ENCODE measurements at regions not wholly inside any gene's neighbourhood (a gene's known extent, or its start where the extent isn't known, plus 50 kb on each side); places are given as distances from the start of the nearest gene placed in this dataset.

GRCh38 chr21:32062591-32063227 is 189.9 kb downstream of the HUNK start:
- Mint-ChIP-seq H3K27ac (ENCODE audit: unreplicated experiment) (no peak overlapping the region), H3K36me3 (ENCODE audit: low read depth, unreplicated experiment) (no peaks in the 10 kb centered on the region), H3K9me3 (ENCODE audit: unreplicated experiment) (peaks cover 7% of the 10 kb centered on the region), H3K4me1 (ENCODE audit: low read depth, unreplicated experiment) (no peaks in the 10 kb centered on the region), H3K27me3 (ENCODE audit: low read depth, unreplicated experiment) (peaks cover 9% of the 10 kb centered on the region), H3K4me3 (ENCODE audit: unreplicated experiment) (no peak overlapping the region)
- no peak for TF ChIP-seq CTCF (IDR thresholded peaks at IDR 0.05; ENCODE audit: insufficient read depth, low read depth, low read length)
- no peak for TF ChIP-seq EZH2 (IDR thresholded peaks at IDR 0.05; ENCODE audit: insufficient read depth, low read length)
- Histone ChIP-seq H3K79me2 (ENCODE audit: insufficient read depth, low read length) (no peaks in the 10 kb centered on the region), H3K4me1 (ENCODE audit: insufficient read depth, low read length) (no peaks in the 10 kb centered on the region), H4K20me1 (ENCODE audit: insufficient read depth, low read length) (no peaks in the 10 kb centered on the region), H3K36me3 (ENCODE audit: insufficient read depth, low read length) (no peaks in the 10 kb centered on the region), H2AFZ (ENCODE audit: low read depth, low read length) (no peak overlapping the region), H3K27me3 (ENCODE audit: insufficient read depth, low read length) (no peaks in the 10 kb centered on the region), H3K4me3 (ENCODE audit: insufficient read depth, low read depth, low read length) (no peak overlapping the region), H3K9ac (ENCODE audit: low read length) (no peak overlapping the region), H3K4me2 (ENCODE audit: low read length) (no peak overlapping the region), H3K9me3 (ENCODE audit: insufficient read depth, low read depth, low read length) (no peaks in the 10 kb centered on the region), H3K27ac (ENCODE audit: low read depth, low read length) (no peak overlapping the region)
- FAIRE-seq (no peak), DNase-seq (ENCODE audit: low read depth) (no peak)

GRCh38 chr21:32061729-32062128 is 188.9 kb downstream of the HUNK start:
- TF ChIP-seq EZH2 (IDR thresholded peaks at IDR 0.05; ENCODE audit: insufficient read depth, low read length) (no peak), CTCF (IDR thresholded peaks at IDR 0.05; ENCODE audit: insufficient read depth, low read depth, low read length) (no peak)

GRCh38 chr21:32056791-32057190 is 184.0 kb downstream of the HUNK start:
- Histone ChIP-seq H3K36me3 (ENCODE audit: insufficient read depth, low read length) (no peaks in the 10 kb centered on the region), H3K4me2 (ENCODE audit: low read length) (no peak overlapping the region), H2AFZ (ENCODE audit: low read depth, low read length) (no peak overlapping the region), H3K27ac (ENCODE audit: low read depth, low read length) (no peak overlapping the region), H3K9me3 (ENCODE audit: insufficient read depth, low read depth, low read length) (peaks cover 3% of the 10 kb centered on the region), H3K4me1 (ENCODE audit: insufficient read depth, low read length) (no peaks in the 10 kb centered on the region), H3K27me3 (ENCODE audit: insufficient read depth, low read length) (no peaks in the 10 kb centered on the region), H4K20me1 (ENCODE audit: insufficient read depth, low read length) (no peaks in the 10 kb centered on the region), H3K9ac (ENCODE audit: low read length) (no peak overlapping the region), H3K79me2 (ENCODE audit: insufficient read depth, low read length) (no peaks in the 10 kb centered on the region), H3K4me3 (ENCODE audit: insufficient read depth, low read depth, low read length) (no peak overlapping the region)
- TF ChIP-seq EZH2 (IDR thresholded peaks at IDR 0.05; ENCODE audit: insufficient read depth, low read length): no peak
- no peak for TF ChIP-seq CTCF (IDR thresholded peaks at IDR 0.05; ENCODE audit: insufficient read depth, low read depth, low read length)
- Mint-ChIP-seq H3K4me1 (ENCODE audit: low read depth, unreplicated experiment) (no peaks in the 10 kb centered on the region), H3K4me3 (ENCODE audit: unreplicated experiment) (no peak overlapping the region), H3K27ac (ENCODE audit: unreplicated experiment) (no peak overlapping the region), H3K9me3 (ENCODE audit: unreplicated experiment) (peaks cover 7% of the 10 kb centered on the region), H3K36me3 (ENCODE audit: low read depth, unreplicated experiment) (no peaks in the 10 kb centered on the region), H3K27me3 (ENCODE audit: low read depth, unreplicated experiment) (peaks cover 7% of the 10 kb centered on the region)
- no peak for DNase-seq (ENCODE audit: low read depth)
- no peak for FAIRE-seq

More at GRCh38 chr21:32061729-32062128, 188.9 kb downstream of the HUNK start:
- H3K27ac Mint-ChIP-seq (ENCODE audit: unreplicated experiment): no peak overlapping the region
- Histone ChIP-seq H3K79me2 (ENCODE audit: insufficient read depth, low read length) (no peaks in the 10 kb centered on the region), H3K4me1 (ENCODE audit: insufficient read depth, low read length) (no peaks in the 10 kb centered on the region), H3K9me3 (ENCODE audit: insufficient read depth, low read depth, low read length) (no peaks in the 10 kb centered on the region), H3K4me3 (ENCODE audit: insufficient read depth, low read depth, low read length) (no peak overlapping the region), H3K27me3 (ENCODE audit: insufficient read depth, low read length) (no peaks in the 10 kb centered on the region), H2AFZ (ENCODE audit: low read depth, low read length) (no peak overlapping the region), H3K36me3 (ENCODE audit: insufficient read depth, low read length) (no peaks in the 10 kb centered on the region), H3K4me2 (ENCODE audit: low read length) (no peak overlapping the region), H4K20me1 (ENCODE audit: insufficient read depth, low read length) (no peaks in the 10 kb centered on the region), H3K9ac (ENCODE audit: low read length) (no peak overlapping the region), H3K27ac (ENCODE audit: low read depth, low read length) (no peak overlapping the region)
- no peaks in the 10 kb centered on the region for H3K36me3 Mint-ChIP-seq (ENCODE audit: low read depth, unreplicated experiment)
- FAIRE-seq (no peak), DNase-seq (ENCODE audit: low read depth) (no peak)
- peaks cover 7% of the 10 kb centered on the region for H3K9me3 Mint-ChIP-seq (ENCODE audit: unreplicated experiment)
- H3K27me3 Mint-ChIP-seq (ENCODE audit: low read depth, unreplicated experiment): peaks cover 6% of the 10 kb centered on the region
- no peak overlapping the region for H3K4me3 Mint-ChIP-seq (ENCODE audit: unreplicated experiment)
- no peaks in the 10 kb centered on the region for H3K4me1 Mint-ChIP-seq (ENCODE audit: low read depth, unreplicated experiment)
